T-helper 1 cell treated with Interleukin-12 subunit alpha and Interleukin-12 subunit beta and Interleukin-4 antibody, amounts not matched to agents 30 μg/mL and 1 μg/mL, for 36 hours (primary cell): ENCODE measurements at regions not wholly inside any gene's neighbourhood (a gene's known extent, or its start where the extent isn't known, plus 50 kb on each side); places are given as distances from the start of the nearest gene placed in this dataset.

Source experiments
- H3K27ac Mint-ChIP-seq: one replicate; pipeline ENCODE4 v1.8.0; 2021; ENCODE audit warnings: mild to moderate bottlenecking, mixed read lengths
- H3K27me3 Mint-ChIP-seq: one replicate; pipeline ENCODE4 v1.8.0; 2021; ENCODE audit warnings: low read depth, mixed read lengths
- H3K36me3 Mint-ChIP-seq: one replicate; pipeline ENCODE4 v1.8.0; 2021; ENCODE audit warnings: low read depth, mixed read lengths
- H3K4me1 Mint-ChIP-seq: one replicate; pipeline ENCODE4 v1.8.0; 2021; ENCODE audit warnings: low read depth, mixed read lengths
- H3K4me3 Mint-ChIP-seq: one replicate; pipeline ENCODE4 v1.8.0; 2021; ENCODE audit warnings: mild to moderate bottlenecking, moderate library complexity, mixed read lengths
- H3K9me3 Mint-ChIP-seq: one replicate; pipeline ENCODE4 v1.8.0; 2021; ENCODE audit warnings: mixed read lengths

- Mint-ChIP-seq H3K27ac (no peak overlapping the region), H3K9me3 (no peaks in the 10 kb centered on the region), H3K4me1 (peaks cover 18% of the 10 kb centered on the region), H3K4me3 (no peak overlapping the region), H3K36me3 (no peaks in the 10 kb centered on the region), H3K27me3 (no peaks in the 10 kb centered on the region)
These were observed 79.5 kb upstream of the KLF7 start for GRCh38 chr2:207244971-207245925.

- H3K4me1 Mint-ChIP-seq: peaks cover 18% of the 10 kb centered on the region
These were observed 83.1 kb upstream of the KLF7 start for GRCh38 chr2:207248702-207249377.

GRCh38 chr2:207251022-207251421 is 85.3 kb upstream of the KLF7 start:
- Mint-ChIP-seq H3K9me3 (no peaks in the 10 kb centered on the region), H3K27ac (no peak overlapping the region), H3K4me1 (peaks cover 10% of the 10 kb centered on the region), H3K4me3 (no peak overlapping the region), H3K36me3 (no peaks in the 10 kb centered on the region), H3K27me3 (peaks cover 9% of the 10 kb centered on the region)

More at GRCh38 chr2:207248702-207249377, 83.1 kb upstream of the KLF7 start:
- H3K27me3 Mint-ChIP-seq: peaks cover 4% of the 10 kb centered on the region
- H3K4me3 Mint-ChIP-seq: no peak overlapping the region
- H3K27ac Mint-ChIP-seq: no peak overlapping the region
- no peaks in the 10 kb centered on the region for H3K9me3 Mint-ChIP-seq
- no peaks in the 10 kb centered on the region for H3K36me3 Mint-ChIP-seq

- H3K36me3 Mint-ChIP-seq: no peaks in the 10 kb centered on the region
- peaks cover 10% of the 10 kb centered on the region for H3K4me1 Mint-ChIP-seq
- no peaks in the 10 kb centered on the region for H3K9me3 Mint-ChIP-seq
- H3K27me3 Mint-ChIP-seq: peaks cover 9% of the 10 kb centered on the region
- H3K4me3 Mint-ChIP-seq: no peak overlapping the region
- no peak overlapping the region for H3K27ac Mint-ChIP-seq
These were observed 85.9 kb upstream of the KLF7 start for GRCh38 chr2:207251573-207252192.

- Mint-ChIP-seq H3K9me3 (no peaks in the 10 kb centered on the region), H3K27ac (no peak overlapping the region), H3K36me3 (no peaks in the 10 kb centered on the region), H3K27me3 (peaks cover 9% of the 10 kb centered on the region), H3K4me3 (no peak overlapping the region), H3K4me1 (peaks cover 10% of the 10 kb centered on the region)
These were observed 86.7 kb upstream of the KLF7 start for GRCh38 chr2:207252416-207252815.

GRCh38 chr2:207252979-207253645 is 87.4 kb upstream of the KLF7 start:
- H3K36me3 Mint-ChIP-seq: no peaks in the 10 kb centered on the region
- H3K4me1 Mint-ChIP-seq: peaks cover 10% of the 10 kb centered on the region
- H3K9me3 Mint-ChIP-seq: no peaks in the 10 kb centered on the region
- H3K27me3 Mint-ChIP-seq: peaks cover 9% of the 10 kb centered on the region
- H3K4me3 Mint-ChIP-seq: no peak overlapping the region
- H3K27ac Mint-ChIP-seq: no peak overlapping the region

- Mint-ChIP-seq H3K4me3 (no peak overlapping the region), H3K27me3 (peaks cover 9% of the 10 kb centered on the region), H3K9me3 (no peaks in the 10 kb centered on the region), H3K36me3 (no peaks in the 10 kb centered on the region), H3K4me1 (peaks cover 8% of the 10 kb centered on the region), H3K27ac (no peak overlapping the region)
These were observed 88.1 kb upstream of the KLF7 start for GRCh38 chr2:207253666-207254345.

GRCh38 chr2:207254591-207255464 is 89.1 kb upstream of the KLF7 start:
- Mint-ChIP-seq H3K9me3 (no peaks in the 10 kb centered on the region), H3K27ac (no peak overlapping the region), H3K4me1 (peaks cover 8% of the 10 kb centered on the region), H3K27me3 (peaks cover 9% of the 10 kb centered on the region), H3K4me3 (no peak overlapping the region), H3K36me3 (no peaks in the 10 kb centered on the region)

- peaks cover 9% of the 10 kb centered on the region for H3K27me3 Mint-ChIP-seq
- H3K4me1 Mint-ChIP-seq: peaks cover 5% of the 10 kb centered on the region
- no peak overlapping the region for H3K27ac Mint-ChIP-seq
- no peak overlapping the region for H3K4me3 Mint-ChIP-seq
- H3K9me3 Mint-ChIP-seq: no peaks in the 10 kb centered on the region
- H3K36me3 Mint-ChIP-seq: no peaks in the 10 kb centered on the region
These were observed 90.1 kb upstream of the KLF7 start for GRCh38 chr2:207255565-207256470.

GRCh38 chr2:207256476-207257207 is 90.9 kb upstream of the KLF7 start:
- Mint-ChIP-seq H3K4me3 (no peak overlapping the region), H3K27me3 (peaks cover 9% of the 10 kb centered on the region), H3K27ac (no peak overlapping the region), H3K9me3 (no peaks in the 10 kb centered on the region), H3K36me3 (no peaks in the 10 kb centered on the region), H3K4me1 (peaks cover 2% of the 10 kb centered on the region)

GRCh38 chr2:207257251-207258250 is 91.8 kb upstream of the KLF7 start:
- H3K27me3 Mint-ChIP-seq: peaks cover 9% of the 10 kb centered on the region
- H3K9me3 Mint-ChIP-seq: no peaks in the 10 kb centered on the region
- H3K27ac Mint-ChIP-seq: no peak overlapping the region
- H3K4me3 Mint-ChIP-seq: no peak overlapping the region
- H3K36me3 Mint-ChIP-seq: no peaks in the 10 kb centered on the region
- no peaks in the 10 kb centered on the region for H3K4me1 Mint-ChIP-seq
